HG03060 (cell line): ENCODE measurements at regions not wholly inside any gene's neighbourhood (a gene's known extent, or its start where the extent isn't known, plus 50 kb on each side); places are given as distances from the start of the nearest gene placed in this dataset.
"Not testable (repeated sequence)": the region's sequence is repeated elsewhere in the genome, so short reads cannot be mapped to it uniquely, and the experiment has no call there.

ENCODE experiments used
- ATAC-seq: cut with Tn5 transposase; IDR thresholded peaks from one replicate; pipeline ENCODE4 v1.9.1; 2021; ENCODE audit warnings: low read depth, moderate number of reproducible peaks; ENCODE audit not compliant: unreplicated experiment

- no peak for ATAC-seq
Measured at GRCh38 chr3:177894081-177894728, 642.0 kb upstream of the KCNMB2 start.

GRCh38 chr3:177898185-177898584 lies 638.1 kb upstream of the KCNMB2 start:
- ATAC-seq = no peak

- ATAC-seq = no peak
Measured at GRCh38 chr3:177899275-177900067, 636.8 kb upstream of the KCNMB2 start.

GRCh38 chr3:177902876-177903275 lies 633.4 kb upstream of the KCNMB2 start:
- no peak for ATAC-seq

DNA sequence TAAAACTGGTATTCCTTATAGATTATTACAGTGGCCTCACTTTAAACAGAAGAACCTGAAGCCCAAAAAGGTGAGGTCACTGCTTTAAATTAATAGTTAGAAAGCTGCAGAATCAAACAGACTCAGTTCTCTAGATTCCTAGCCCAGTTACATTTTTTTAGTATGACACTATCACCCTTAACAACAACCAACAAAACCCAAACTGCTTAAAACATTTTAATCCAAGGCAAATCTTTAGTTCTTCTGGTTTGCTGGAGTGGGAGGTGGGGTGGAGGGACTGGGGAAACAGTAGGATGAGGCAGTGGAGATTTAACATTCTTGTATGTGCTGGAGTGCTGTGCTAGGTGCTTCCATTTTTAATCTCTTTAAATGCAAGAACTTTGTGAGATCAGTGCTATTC lies 631.6 kb upstream of the KCNMB2 start:
- ATAC-seq = no peak

GRCh38 chr3:177905173-177906125 lies 630.8 kb upstream of the KCNMB2 start:
- ATAC-seq = no peak

GRCh38 chr3:177906126-177906511 lies 630.1 kb upstream of the KCNMB2 start:
- ATAC-seq = no peak

DNA sequence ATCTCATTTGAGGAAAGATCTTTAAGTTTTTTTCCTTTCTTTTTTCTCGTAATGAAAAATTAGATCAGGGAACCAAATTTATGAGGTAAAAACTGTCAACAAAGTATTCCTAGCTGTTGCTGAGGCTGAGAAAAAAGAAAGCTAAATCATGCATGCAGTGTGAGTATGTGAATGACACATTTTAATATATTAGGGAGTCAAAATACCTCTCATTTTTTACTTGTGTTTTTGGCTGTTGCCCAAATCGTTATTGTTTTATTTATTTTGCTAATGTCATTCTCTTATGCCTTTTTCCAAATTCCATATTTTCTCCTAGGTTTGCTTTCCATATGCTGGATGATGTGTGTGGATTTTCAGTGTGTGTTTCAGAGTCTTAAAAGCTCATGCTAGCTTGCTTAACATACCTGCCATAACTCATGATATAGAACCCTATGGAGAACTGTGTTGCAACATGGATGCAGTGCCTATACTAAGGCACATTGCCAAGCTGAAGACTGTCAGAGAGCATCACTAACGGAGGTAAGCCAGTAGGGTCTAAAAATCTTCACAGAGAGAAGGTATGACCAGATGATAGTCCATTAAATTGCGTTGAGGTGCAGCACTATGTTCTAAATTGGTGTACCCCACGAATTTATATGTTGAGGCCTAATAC lies 629.5 kb upstream of the KCNMB2 start:
- ATAC-seq = no peak

DNA sequence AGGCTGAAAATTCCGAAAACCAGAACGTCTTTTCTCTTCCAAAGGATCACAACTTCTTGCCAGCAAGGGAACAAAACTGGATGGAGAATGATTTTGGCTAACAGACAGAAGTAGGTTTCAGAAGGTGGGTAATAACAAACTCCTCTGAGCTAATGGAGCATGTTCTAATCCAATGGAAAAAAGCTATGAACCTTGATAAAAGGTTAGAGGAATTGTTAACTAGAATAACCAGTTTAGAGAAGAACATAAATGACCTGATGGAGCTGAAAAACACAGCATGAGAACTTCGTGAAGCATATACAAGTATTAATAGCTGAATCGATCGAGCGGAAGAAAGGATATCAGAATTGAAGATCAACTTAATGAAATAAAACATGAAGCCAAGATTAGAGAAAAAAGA lies 626.7 kb upstream of the KCNMB2 start:
- not testable (repeated sequence) for ATAC-seq

GRCh38 chr3:177914224-177914623 lies 622.0 kb upstream of the KCNMB2 start:
- no peak for ATAC-seq

DNA sequence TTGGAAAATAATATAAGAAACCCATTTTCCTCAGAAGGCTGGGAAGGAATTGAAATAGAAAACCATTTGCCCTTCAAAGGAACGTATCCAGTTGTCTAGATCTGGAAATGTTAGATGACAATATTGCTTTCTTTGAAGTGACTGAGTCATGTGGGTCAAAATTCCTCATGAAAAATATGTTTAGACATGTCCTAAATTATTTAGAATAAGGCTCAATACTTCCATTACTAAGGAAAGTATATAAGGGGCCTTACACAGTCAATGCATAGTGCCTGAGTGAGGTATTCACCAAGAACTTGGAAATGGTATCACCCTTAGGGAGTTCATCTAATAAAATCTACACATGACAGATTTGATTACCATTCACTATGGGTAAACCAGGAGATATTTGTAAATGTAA lies 619.8 kb upstream of the KCNMB2 start:
- no peak for ATAC-seq

- no peak for ATAC-seq
Measured at GRCh38 chr3:177917234-177917861, 618.9 kb upstream of the KCNMB2 start.

GRCh38 chr3:177921153-177921552 lies 615.1 kb upstream of the KCNMB2 start:
- no peak for ATAC-seq

DNA sequence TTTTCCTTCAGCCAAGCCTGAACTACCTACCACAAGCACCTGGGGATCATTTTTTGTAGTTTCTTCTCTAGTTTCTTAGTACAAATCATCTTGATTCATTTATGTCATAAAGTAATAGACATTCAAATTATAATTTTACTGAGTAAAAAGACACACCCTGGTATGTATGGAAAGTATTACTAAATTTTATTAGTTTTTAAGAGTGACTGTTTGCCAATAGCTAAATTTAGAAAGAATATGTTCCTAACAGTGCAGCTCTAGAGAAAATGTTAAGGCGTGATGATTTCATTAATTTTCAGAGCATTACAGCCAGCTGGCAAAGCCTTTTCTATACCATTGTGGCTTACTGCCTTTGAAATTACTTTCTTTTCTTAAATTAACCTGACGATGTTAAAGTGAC lies 612.0 kb upstream of the KCNMB2 start:
- no peak for ATAC-seq

GRCh38 chr3:177928172-177928873 lies 607.9 kb upstream of the KCNMB2 start:
- ATAC-seq = peak; percentile 57

DNA sequence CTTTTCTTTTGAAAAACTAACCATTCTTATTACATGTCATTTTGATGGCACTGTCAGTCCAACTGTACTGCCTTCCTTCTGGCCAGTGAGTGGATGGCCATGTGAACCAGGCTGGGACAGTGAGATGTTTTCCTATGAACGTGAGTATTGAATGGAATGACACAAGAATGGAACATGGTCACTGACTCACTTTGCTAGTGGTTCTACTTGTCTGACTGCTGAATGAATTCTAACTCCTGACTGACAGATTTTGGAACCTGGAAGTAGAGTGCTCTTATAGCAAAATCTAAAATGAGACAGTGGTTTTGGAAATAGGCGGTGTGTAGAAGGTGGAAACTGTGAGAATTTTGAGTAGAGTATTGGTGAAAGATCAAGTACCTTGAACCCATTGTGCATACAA lies 606.9 kb upstream of the KCNMB2 start:
- ATAC-seq = no peak

- ATAC-seq = no peak
Measured at GRCh38 chr3:177930771-177931170, 605.5 kb upstream of the KCNMB2 start.

DNA sequence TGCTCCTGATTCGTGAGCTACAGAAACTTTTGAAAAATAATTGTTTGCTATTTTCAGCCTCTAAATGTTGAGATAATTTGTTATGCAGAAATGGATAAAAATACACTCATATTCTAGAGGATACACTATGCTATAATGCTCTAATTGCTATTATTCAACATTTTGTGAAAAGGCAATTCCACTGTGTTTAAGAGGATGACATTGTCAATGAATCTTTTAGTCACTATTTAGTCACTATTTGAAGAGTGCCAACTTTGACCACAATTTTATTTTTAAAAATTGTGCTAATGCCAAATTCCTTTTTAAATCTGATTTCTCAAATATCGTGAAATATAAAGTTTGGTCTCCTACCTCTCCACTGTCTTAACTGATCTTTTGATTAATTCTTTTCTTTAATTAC lies 604.9 kb upstream of the KCNMB2 start:
- no peak for ATAC-seq

GRCh38 chr3:177932346-177932745 lies 603.9 kb upstream of the KCNMB2 start:
- no peak for ATAC-seq
